ENCODE measurements at regions not wholly inside any gene's neighbourhood (a gene's known extent, or its start where the extent isn't known, plus 50 kb on each side); places are given as distances from the start of the nearest gene placed in this dataset.
"Not testable (repeated sequence)": the region's sequence is repeated elsewhere in the genome, so short reads cannot be mapped to it uniquely, and the experiment has no call there.

- no peak for DNase-seq (ENCODE audit: low spot score)
Observed at GRCh38 chr5:98500811-98501210, 272.7 kb upstream of the RGMB start.

DNA sequence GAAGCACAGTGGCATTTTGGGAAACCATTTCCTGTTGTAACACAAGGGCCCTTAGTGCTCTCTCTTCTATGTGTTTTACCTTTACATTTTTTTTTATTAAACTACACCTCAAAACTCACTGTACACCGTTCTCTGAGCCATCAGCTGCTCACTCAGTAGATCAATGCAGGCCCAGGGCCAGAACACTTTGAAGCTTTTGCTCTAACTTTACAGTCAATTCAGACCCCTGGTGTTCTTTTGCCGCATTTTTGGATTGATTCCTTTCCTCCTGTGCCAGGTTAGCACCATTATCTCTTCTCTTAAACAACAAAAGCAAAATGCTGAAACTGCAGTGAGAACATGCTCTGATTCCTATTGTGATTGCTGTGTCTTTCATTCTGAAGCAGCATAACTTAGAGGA lies 269.8 kb upstream of the RGMB start:
- DNase-seq (ENCODE audit: low spot score) = no peak

DNA sequence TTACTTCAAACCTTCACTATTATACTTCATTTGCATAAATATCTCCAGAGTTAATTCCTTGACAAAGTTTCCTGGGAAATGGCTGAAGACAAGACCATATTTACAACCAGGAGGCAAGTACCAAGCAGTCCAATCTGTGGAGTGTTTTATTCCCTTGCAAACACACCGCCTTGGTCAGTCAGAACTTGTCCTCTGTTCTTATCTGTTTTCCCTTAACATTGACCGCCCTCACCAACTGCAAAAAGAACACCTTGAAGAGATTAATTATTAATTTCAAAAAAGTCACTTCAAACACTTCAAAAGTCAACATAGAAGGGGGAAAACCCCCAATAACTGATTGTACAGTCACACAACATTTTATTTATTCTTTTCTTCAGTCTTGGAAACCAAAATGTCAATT lies 269.0 kb upstream of the RGMB start:
- DNase-seq (ENCODE audit: low spot score) = no peak

- DNase-seq (ENCODE audit: low spot score) = no peak
Observed at GRCh38 chr5:98510143-98510985, 263.1 kb upstream of the RGMB start.

DNA sequence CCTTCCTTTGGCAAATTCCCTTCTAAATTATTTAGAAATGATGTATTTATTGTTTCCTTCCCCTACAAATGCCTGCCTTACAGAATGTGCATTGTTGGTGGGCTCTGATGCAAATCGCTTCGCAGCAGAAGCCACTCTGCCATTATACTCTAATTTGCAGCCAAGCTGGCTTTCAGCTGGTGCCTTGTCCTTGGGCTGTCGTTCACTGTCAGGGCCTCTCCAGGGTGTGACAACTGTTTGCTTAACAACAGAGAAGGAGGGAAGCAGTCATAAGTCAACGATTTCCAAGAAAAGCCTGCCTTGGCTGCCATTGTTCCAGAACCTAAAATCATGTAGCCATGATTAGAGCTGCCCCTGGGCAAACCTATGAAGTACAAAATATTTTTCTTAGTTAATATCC lies 260.1 kb upstream of the RGMB start:
- no peak for DNase-seq (ENCODE audit: low spot score)

DNA sequence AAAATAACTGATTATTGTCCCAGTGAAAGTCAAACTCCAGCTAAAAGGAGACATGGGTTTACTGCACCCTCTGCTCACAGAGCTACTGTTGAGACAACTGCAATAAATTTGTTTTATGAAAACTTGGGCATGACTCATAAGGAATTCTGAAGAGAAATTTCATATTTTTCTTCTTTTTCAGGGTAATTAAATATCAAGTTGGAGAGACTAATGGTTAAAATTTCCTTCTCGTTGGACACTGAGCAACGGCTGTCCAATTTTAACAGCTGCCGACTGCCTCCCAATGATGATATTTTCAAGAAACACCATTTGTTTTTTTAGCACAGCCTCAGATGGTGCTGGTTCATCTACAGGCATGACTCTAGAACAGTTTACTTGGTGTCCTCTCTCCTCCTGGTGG lies 259.2 kb upstream of the RGMB start:
- no peak for DNase-seq (ENCODE audit: low spot score)

DNA sequence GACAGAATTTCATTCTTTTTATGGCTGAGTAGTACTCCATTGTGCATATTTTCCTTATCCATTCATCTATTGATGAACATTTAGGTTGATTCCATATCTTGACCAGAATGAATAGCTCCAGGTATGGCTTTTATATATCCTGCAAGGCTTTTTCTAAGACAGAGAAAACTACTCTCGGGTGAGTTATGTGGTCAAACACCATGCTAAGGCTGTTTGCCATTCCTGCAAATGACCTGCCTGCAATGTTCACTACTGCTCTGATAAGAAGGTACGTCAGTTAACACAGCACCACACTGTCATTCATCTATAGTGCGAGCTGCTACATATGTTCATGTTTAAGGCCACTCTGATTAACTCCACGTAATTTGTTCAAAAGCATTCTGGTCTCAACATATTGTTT lies 256.8 kb upstream of the RGMB start:
- no peak for DNase-seq (ENCODE audit: low spot score)

GRCh38 chr5:98517560-98518366 lies 255.7 kb upstream of the RGMB start:
- no peak for DNase-seq (ENCODE audit: low spot score)

DNA sequence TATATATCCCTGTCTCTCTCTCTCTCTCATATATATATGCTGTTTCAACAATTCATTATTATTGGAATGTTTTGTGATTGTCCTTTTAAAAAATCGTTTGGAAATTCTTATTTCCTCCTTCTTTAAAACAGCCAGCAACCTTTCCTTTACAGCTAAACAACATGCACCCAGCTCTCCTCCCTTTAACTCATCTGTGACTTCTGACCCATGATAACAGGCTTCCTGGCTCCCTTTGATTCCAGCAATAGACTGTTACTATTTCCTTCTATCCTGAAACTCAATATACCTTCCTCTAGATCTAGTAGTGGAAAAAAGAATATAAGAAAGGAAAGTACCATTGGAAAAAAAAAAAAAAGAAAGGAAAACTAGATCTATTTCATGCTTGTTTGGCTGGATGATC lies 254.7 kb upstream of the RGMB start:
- no peak for DNase-seq (ENCODE audit: low spot score)

DNA sequence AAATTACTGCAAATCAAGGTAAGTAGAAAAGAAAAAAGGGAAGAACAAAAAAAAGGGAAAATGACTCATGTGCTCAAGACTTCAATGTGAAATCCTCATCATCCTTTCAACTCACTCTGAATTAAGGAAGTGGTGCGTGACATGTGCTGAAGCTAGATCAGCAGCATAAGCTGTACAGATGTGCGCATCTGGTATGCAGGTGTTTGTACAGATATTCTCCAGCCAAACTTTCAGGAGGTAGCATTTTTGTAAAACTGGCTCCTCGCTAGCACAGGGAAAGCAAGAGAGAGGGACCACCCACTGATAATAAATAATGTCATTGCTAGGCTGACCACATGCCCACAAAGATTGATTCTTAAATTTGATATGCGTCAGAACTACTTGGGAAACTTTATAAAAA lies 253.9 kb upstream of the RGMB start:
- DNase-seq (ENCODE audit: low spot score) = no peak

GRCh38 chr5:98521821-98522220 lies 251.6 kb upstream of the RGMB start:
- DNase-seq (ENCODE audit: low spot score) = no peak

DNA sequence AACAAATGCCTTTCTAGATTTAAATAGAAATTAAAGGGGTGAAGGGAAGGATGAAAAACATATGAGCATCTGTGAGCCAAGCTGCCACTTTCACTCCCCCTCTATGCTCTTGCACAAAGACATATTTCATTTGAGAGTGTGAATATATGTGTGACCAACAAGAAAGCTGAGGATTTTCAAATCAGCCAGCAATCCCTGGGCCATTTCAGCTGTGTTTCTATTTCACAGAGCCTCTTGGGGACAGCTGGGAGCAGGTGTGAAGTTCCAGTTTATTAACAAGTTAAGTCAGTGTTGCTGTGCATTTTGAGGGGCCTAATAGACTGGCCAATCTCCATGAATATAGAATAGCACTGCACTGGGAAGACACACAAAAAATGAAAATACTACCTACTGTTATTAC lies 248.7 kb upstream of the RGMB start:
- no peak for DNase-seq (ENCODE audit: low spot score)

- DNase-seq (ENCODE audit: low spot score) = no peak
Observed at GRCh38 chr5:98527846-98528245, 245.6 kb upstream of the RGMB start.

- DNase-seq (ENCODE audit: low spot score) = no peak
Observed at GRCh38 chr5:98529321-98529720, 244.1 kb upstream of the RGMB start.

DNA sequence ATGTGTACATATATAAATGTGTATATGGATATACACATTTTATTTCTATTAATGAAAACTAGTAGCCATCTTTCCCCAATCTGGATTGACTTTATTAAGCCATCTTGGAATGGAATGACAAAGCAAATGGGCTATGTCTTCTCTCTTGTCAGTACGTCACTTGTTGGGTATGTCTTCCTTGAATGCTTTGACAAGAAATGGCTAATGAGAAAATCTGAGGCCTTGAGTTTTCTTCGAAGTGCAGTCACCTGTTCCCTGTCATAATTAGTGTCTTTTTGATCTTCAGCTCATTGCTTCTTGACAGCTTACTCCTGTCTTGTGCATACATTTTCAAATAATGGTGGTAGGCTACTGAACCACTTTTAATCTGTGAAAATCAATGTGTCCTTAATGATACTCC lies 243.2 kb upstream of the RGMB start:
- DNase-seq (ENCODE audit: low spot score) = no peak

DNA sequence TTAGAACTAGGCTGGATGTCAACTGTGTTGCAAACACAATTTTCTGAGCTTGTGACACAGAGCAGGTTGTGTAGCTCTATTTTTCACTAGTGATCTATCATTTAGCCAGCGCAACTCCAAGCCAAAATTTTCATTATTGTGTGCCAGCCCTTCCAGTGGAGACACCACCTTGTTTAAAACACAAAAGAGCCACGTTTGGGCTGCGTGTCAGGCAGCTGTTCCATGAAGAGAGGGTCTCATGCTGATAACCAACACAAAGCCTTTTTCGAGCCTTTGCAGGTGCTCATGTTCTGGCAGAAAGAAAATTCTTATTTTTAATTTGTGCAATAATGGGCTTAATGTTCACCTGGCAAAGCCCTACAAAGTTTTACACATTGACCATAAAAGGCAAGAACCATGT lies 237.6 kb upstream of the RGMB start:
- DNase-seq (ENCODE audit: low spot score) = no peak

GRCh38 chr5:98540056-98540455 lies 233.4 kb upstream of the RGMB start:
- no peak for DNase-seq (ENCODE audit: low spot score)

DNA sequence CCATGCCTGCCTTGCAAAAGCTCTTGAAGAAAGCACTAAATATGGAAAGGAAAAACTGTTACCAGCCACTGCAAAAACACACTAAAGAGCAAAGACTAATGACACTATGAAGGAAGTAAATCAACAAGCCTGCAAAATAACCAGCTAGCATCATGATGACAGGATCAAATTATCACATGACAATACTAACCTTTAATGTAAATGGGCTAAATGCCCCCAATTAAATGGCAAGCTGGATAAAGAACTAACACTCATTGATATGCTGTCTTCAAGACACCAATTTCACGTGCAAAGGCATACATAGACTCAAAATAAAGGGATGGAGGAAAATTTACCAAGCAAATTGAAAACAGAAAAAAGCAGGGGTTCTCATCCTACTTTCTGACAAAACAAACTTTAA lies 231.8 kb upstream of the RGMB start:
- no peak for DNase-seq (ENCODE audit: low spot score)

- no peak for DNase-seq (ENCODE audit: low spot score)
Observed at GRCh38 chr5:98543490-98543889, 230.0 kb upstream of the RGMB start.

DNA sequence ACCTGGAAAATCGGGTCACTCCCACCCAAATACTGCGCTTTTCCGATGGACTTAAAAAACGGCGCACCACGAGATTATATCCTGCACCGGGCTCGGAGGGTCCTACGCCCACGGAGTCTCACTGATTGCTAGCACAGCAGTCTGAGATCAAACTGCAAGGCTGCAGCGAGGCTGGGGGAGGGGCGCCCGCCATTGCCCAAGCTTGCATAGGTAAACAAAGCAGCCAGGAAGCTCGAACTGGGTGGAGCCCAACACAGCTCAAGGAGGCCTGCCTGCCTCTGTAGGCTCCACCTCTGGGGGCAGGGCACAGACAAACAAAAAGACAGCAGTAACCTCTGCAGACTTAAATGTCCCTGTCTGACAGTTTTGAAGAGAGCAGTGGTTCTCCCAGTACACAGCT lies 226.5 kb upstream of the RGMB start:
- DNase-seq (ENCODE audit: low spot score) = not testable (repeated sequence)

DNA sequence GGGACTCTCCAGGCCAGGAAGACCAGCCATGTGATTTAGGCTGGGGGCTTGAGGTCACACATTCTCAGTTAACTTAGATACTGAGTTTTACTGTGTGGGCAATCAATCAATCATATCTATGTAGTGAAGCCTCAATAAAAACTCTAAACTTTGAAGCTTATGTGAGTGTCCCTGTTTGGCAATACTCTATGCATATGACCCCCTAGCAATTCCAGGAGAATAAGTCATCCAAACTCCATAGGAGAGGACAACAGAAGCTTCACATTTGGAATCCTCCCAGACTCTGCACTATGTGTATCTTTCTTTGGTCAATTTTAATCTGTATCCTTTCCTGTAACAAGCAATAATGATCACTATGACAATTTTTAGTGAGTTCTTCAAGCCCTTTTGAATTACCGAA lies 216.8 kb upstream of the RGMB start:
- no peak for DNase-seq (ENCODE audit: low spot score)

GRCh38 chr5:98557916-98558315 lies 215.5 kb upstream of the RGMB start:
- DNase-seq (ENCODE audit: low spot score) = no peak

- DNase-seq (ENCODE audit: low spot score) = no peak
Observed at GRCh38 chr5:98563885-98564653, 209.4 kb upstream of the RGMB start.

Measured in left forelimb (tissue), 1 donor.